ENCODE measurements at regions not wholly inside any gene's neighbourhood (a gene's known extent, or its start where the extent isn't known, plus 50 kb on each side); places are given as distances from the start of the nearest gene placed in this dataset.
"Not testable (repeated sequence)": the region's sequence is repeated elsewhere in the genome, so short reads cannot be mapped to it uniquely, and the experiment has no call there.

- H4K20me1 ChIP-seq (ENCODE audit: insufficient read depth, low read length) = no peaks in the 10 kb centered on the region
- no peaks in the 10 kb centered on the region for H3K79me2 ChIP-seq (ENCODE audit: insufficient read depth, low read length)
- no peaks in the 10 kb centered on the region for H3K9me2 ChIP-seq (ENCODE audit: low read depth, low read length)
- H3K9me3 ChIP-seq (ENCODE audit: low read length) = no peaks in the 10 kb centered on the region
- H3K9ac ChIP-seq (ENCODE audit: low read length) = no peak overlapping the region
- no peak overlapping the region for H2AFZ ChIP-seq (ENCODE audit: low read length)
- H3K27me3 ChIP-seq (ENCODE audit: insufficient read depth, low read length) = no peaks in the 10 kb centered on the region
- no peaks in the 10 kb centered on the region for H3K4me1 ChIP-seq (ENCODE audit: insufficient read depth, low read length, severe bottlenecking)
- TF ChIP-seq CTCF (IDR thresholded peaks at IDR 0.05; ENCODE audit: low read length) = no peak
- TF ChIP-seq EZH2 (IDR thresholded peaks at IDR 0.05; ENCODE audit: borderline replicate concordance, low read length) = no peak
- H3K36me3 ChIP-seq (ENCODE audit: insufficient read depth, low read length) = no peaks in the 10 kb centered on the region
- H3F3A ChIP-seq (ENCODE audit: insufficient read depth, low read length) = no peaks in the 10 kb centered on the region
- no peak overlapping the region for H3K4me2 ChIP-seq (ENCODE audit: low read length)
- H3K27ac ChIP-seq (ENCODE audit: low read depth, low read length, poor library complexity, severe bottlenecking) = no peak overlapping the region
- no peak overlapping the region for H3K4me3 ChIP-seq (ENCODE audit: low read depth, low read length, poor library complexity, severe bottlenecking)
Measured at GRCh38 chr12:131390412-131391334, 320.2 kb upstream of the SFSWAP start.

GRCh38 chr12:131391399-131391798, 319.5 kb upstream of the SFSWAP start:
- Histone ChIP-seq H3K27ac (ENCODE audit: low read depth, low read length, poor library complexity, severe bottlenecking) (no peak overlapping the region), H3K27me3 (ENCODE audit: insufficient read depth, low read length) (no peaks in the 10 kb centered on the region), H4K20me1 (ENCODE audit: insufficient read depth, low read length) (no peaks in the 10 kb centered on the region), H3K4me3 (ENCODE audit: low read depth, low read length, poor library complexity, severe bottlenecking) (no peak overlapping the region), H3K36me3 (ENCODE audit: insufficient read depth, low read length) (no peaks in the 10 kb centered on the region), H3K4me2 (ENCODE audit: low read length) (no peak overlapping the region), H3K9me3 (ENCODE audit: low read length) (no peaks in the 10 kb centered on the region), H3K79me2 (ENCODE audit: insufficient read depth, low read length) (no peaks in the 10 kb centered on the region), H2AFZ (ENCODE audit: low read length) (no peak overlapping the region), H3K4me1 (ENCODE audit: insufficient read depth, low read length, severe bottlenecking) (no peaks in the 10 kb centered on the region), H3K9me2 (ENCODE audit: low read depth, low read length) (no peaks in the 10 kb centered on the region), H3K9ac (ENCODE audit: low read length) (no peak overlapping the region), H3F3A (ENCODE audit: insufficient read depth, low read length) (no peaks in the 10 kb centered on the region)
- TF ChIP-seq CTCF (IDR thresholded peaks at IDR 0.05; ENCODE audit: low read length) = no peak
- no peak for TF ChIP-seq EZH2 (IDR thresholded peaks at IDR 0.05; ENCODE audit: borderline replicate concordance, low read length)

GRCh38 chr12:131394752-131395151, 316.1 kb upstream of the SFSWAP start:
- H3K79me2 ChIP-seq (ENCODE audit: insufficient read depth, low read length); H3F3A ChIP-seq (ENCODE audit: insufficient read depth, low read length); H3K9me2 ChIP-seq (ENCODE audit: low read depth, low read length); H3K4me1 ChIP-seq (ENCODE audit: insufficient read depth, low read length, severe bottlenecking); H3K4me2 ChIP-seq (ENCODE audit: low read length); H3K9me3 ChIP-seq (ENCODE audit: low read length); H3K27ac ChIP-seq (ENCODE audit: low read depth, low read length, poor library complexity, severe bottlenecking); H3K36me3 ChIP-seq (ENCODE audit: insufficient read depth, low read length); H3K4me3 ChIP-seq (ENCODE audit: low read depth, low read length, poor library complexity, severe bottlenecking); H2AFZ ChIP-seq (ENCODE audit: low read length); H4K20me1 ChIP-seq (ENCODE audit: insufficient read depth, low read length); H3K9ac ChIP-seq (ENCODE audit: low read length); H3K27me3 ChIP-seq (ENCODE audit: insufficient read depth, low read length): not testable (repeated sequence)

GRCh38 chr12:131395209-131395684, 315.6 kb upstream of the SFSWAP start:
- H3F3A ChIP-seq (ENCODE audit: insufficient read depth, low read length); H4K20me1 ChIP-seq (ENCODE audit: insufficient read depth, low read length); H3K4me2 ChIP-seq (ENCODE audit: low read length); H3K36me3 ChIP-seq (ENCODE audit: insufficient read depth, low read length); H3K79me2 ChIP-seq (ENCODE audit: insufficient read depth, low read length); H3K27me3 ChIP-seq (ENCODE audit: insufficient read depth, low read length); H3K9me2 ChIP-seq (ENCODE audit: low read depth, low read length); H3K4me1 ChIP-seq (ENCODE audit: insufficient read depth, low read length, severe bottlenecking); H3K9me3 ChIP-seq (ENCODE audit: low read length); H3K4me3 ChIP-seq (ENCODE audit: low read depth, low read length, poor library complexity, severe bottlenecking); H3K27ac ChIP-seq (ENCODE audit: low read depth, low read length, poor library complexity, severe bottlenecking); H2AFZ ChIP-seq (ENCODE audit: low read length); H3K9ac ChIP-seq (ENCODE audit: low read length): not testable (repeated sequence)

Measured in OCI-LY1 (cell line).